OCI-LY1 (cell line): ENCODE measurements at regions not wholly inside any gene's neighbourhood (a gene's known extent, or its start where the extent isn't known, plus 50 kb on each side); places are given as distances from the start of the nearest gene placed in this dataset.

Experiments
- CTCF ChIP-seq: fragments of 200-600 bp; sonication (generic), shearing (Covaris generic); IDR thresholded peaks from 2 replicates; pipeline ENCODE4 v1.5.1; 2017; ENCODE audit warnings: mild to moderate bottlenecking, antibody characterized with exemption, low read length, moderate library complexity, mixed read lengths
- EZH2 ChIP-seq: fragments of 200-600 bp; sonication (generic), shearing (Covaris generic); IDR thresholded peaks from 2 replicates; pipeline ENCODE4 v1.8.0; 2017; ENCODE audit warnings: borderline replicate concordance, mixed run types, mild to moderate bottlenecking, antibody characterized with exemption, low read length, moderate library complexity, mixed read lengths

GRCh38 chr13:70408865-70409264 is 300.6 kb upstream of the KLHL1 start:
- no peak for TF ChIP-seq CTCF
- TF ChIP-seq EZH2: no peak
